ENCODE measurements at regions not wholly inside any gene's neighbourhood (a gene's known extent, or its start where the extent isn't known, plus 50 kb on each side); places are given as distances from the start of the nearest gene placed in this dataset.

GRCh38 chr6:44658571-44658970 lies 271.1 kb downstream of the CDC5L start:
- Histone ChIP-seq H4K20me1 (ENCODE audit: insufficient read depth, low read length) (no peaks in the 10 kb centered on the region), H3K79me2 (ENCODE audit: insufficient read depth, low read length) (no peaks in the 10 kb centered on the region), H3K9me3 (ENCODE audit: insufficient read depth, low read length, severe bottlenecking) (no peaks in the 10 kb centered on the region), H2AFZ (ENCODE audit: low read depth, low read length) (no peak overlapping the region), H3K27ac (ENCODE audit: low read length) (no peak overlapping the region), H3K36me3 (ENCODE audit: insufficient read depth, low read length) (no peaks in the 10 kb centered on the region), H3K4me2 (ENCODE audit: insufficient read depth, low read length) (no peak overlapping the region), H3K4me1 (ENCODE audit: insufficient read depth, low read length) (peaks cover 11% of the 10 kb centered on the region), H3K4me3 (ENCODE audit: low read depth in 1 of 2, low read length in 2 of 2) (no peak overlapping the region), H3K9ac (ENCODE audit: low read depth, low read length) (no peak overlapping the region), H3K27me3 (ENCODE audit: insufficient read depth, low read length, poor library complexity) (no peaks in the 10 kb centered on the region)
- DNase-seq (no peak), ATAC-seq (ENCODE audit: insufficient read depth, low read depth) (no peak)
- TF ChIP-seq CTCF (IDR thresholded peaks at IDR 0.05; ENCODE audit: borderline replicate concordance, extremely low read depth, low read length, poor library complexity, severe bottlenecking) (no peak), EZH2 (IDR thresholded peaks at IDR 0.05; ENCODE audit: borderline replicate concordance, low read depth, low read length, severe bottlenecking) (no peak)

GRCh38 chr6:44659726-44660125 lies 272.2 kb downstream of the CDC5L start:
- no peak for ATAC-seq (ENCODE audit: insufficient read depth, low read depth)
- Histone ChIP-seq H3K79me2 (ENCODE audit: insufficient read depth, low read length) (no peaks in the 10 kb centered on the region), H3K4me1 (ENCODE audit: insufficient read depth, low read length) (peaks cover 11% of the 10 kb centered on the region), H3K4me3 (ENCODE audit: low read depth in 1 of 2, low read length in 2 of 2) (no peak overlapping the region), H3K9me3 (ENCODE audit: insufficient read depth, low read length, severe bottlenecking) (no peaks in the 10 kb centered on the region), H3K27ac (ENCODE audit: low read length) (no peak overlapping the region), H3K27me3 (ENCODE audit: insufficient read depth, low read length, poor library complexity) (no peaks in the 10 kb centered on the region), H4K20me1 (ENCODE audit: insufficient read depth, low read length) (no peaks in the 10 kb centered on the region), H3K4me2 (ENCODE audit: insufficient read depth, low read length) (no peak overlapping the region), H3K36me3 (ENCODE audit: insufficient read depth, low read length) (no peaks in the 10 kb centered on the region), H3K9ac (ENCODE audit: low read depth, low read length) (no peak overlapping the region), H2AFZ (ENCODE audit: low read depth, low read length) (no peak overlapping the region)
- TF ChIP-seq CTCF (IDR thresholded peaks at IDR 0.05; ENCODE audit: borderline replicate concordance, extremely low read depth, low read length, poor library complexity, severe bottlenecking) = no peak
- TF ChIP-seq EZH2 (IDR thresholded peaks at IDR 0.05; ENCODE audit: borderline replicate concordance, low read depth, low read length, severe bottlenecking) = no peak
- DNase-seq = no peak

DNA sequence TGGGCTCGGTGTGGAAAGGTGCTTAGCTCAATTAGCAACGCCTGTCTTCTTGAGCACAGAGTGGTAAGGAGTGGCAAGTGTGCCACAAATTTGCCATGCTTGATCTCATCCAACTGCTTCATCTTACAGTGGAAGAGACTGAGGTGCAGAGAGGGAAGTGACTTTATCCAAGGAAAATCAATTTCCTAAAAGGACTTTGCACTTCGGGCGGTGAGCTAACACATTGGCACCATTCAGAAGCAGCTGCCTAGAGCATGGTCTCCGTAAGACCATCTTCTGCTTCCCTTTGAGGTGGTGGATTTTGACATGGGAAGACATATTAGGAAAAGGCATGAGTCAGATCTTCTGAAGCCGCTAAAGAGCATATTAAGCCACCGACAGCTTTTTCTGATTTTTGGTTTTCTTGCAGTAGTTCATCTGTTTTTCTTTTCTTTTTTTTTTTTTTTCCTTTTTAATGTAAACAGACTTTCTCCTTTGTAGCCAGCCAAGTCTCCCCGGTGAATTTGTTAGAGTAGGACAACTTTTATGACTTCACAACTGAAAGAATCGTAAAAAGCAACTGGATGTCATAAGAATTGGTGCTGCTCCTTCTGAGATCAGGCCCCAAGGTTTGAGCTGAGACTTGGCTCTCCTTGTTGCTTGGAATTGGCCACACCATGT lies 273.2 kb downstream of the CDC5L start:
- Histone ChIP-seq H3K9ac (ENCODE audit: low read depth, low read length) (no peak overlapping the region), H3K27ac (ENCODE audit: low read length) (no peak overlapping the region), H3K4me1 (ENCODE audit: insufficient read depth, low read length) (peaks cover 2% of the 10 kb centered on the region), H3K9me3 (ENCODE audit: insufficient read depth, low read length, severe bottlenecking) (no peaks in the 10 kb centered on the region), H3K36me3 (ENCODE audit: insufficient read depth, low read length) (no peaks in the 10 kb centered on the region), H4K20me1 (ENCODE audit: insufficient read depth, low read length) (no peaks in the 10 kb centered on the region), H3K27me3 (ENCODE audit: insufficient read depth, low read length, poor library complexity) (no peaks in the 10 kb centered on the region), H3K4me3 (ENCODE audit: low read depth in 1 of 2, low read length in 2 of 2) (no peak overlapping the region), H2AFZ (ENCODE audit: low read depth, low read length) (no peak overlapping the region), H3K79me2 (ENCODE audit: insufficient read depth, low read length) (no peaks in the 10 kb centered on the region), H3K4me2 (ENCODE audit: insufficient read depth, low read length) (no peak overlapping the region)
- DNase-seq (no peak), ATAC-seq (ENCODE audit: insufficient read depth, low read depth) (no peak)
- TF ChIP-seq EZH2 (IDR thresholded peaks at IDR 0.05; ENCODE audit: borderline replicate concordance, low read depth, low read length, severe bottlenecking) = no peak
- no peak for TF ChIP-seq CTCF (IDR thresholded peaks at IDR 0.05; ENCODE audit: borderline replicate concordance, extremely low read depth, low read length, poor library complexity, severe bottlenecking)
